Mesothelial cell of epicardium (in vitro differentiated cells): ENCODE measurements at regions not wholly inside any gene's neighbourhood (a gene's known extent, or its start where the extent isn't known, plus 50 kb on each side); places are given as distances from the start of the nearest gene placed in this dataset.

Source experiments
- DNase-seq, 2 experiments: peaks; one replicate each; pipeline ENCODE4 v3.0.0; 2021; ENCODE audit warnings: low spot score in 2 of 2; ENCODE audit not compliant: unreplicated experiment in 2 of 2
- H3K27ac Mint-ChIP-seq: 2 replicates; pipeline ENCODE4 v1.8.0; 2021; ENCODE audit warnings: mixed read lengths
- H3K27me3 Mint-ChIP-seq: 2 replicates; pipeline ENCODE4 v1.8.0; 2021; ENCODE audit warnings: low read depth, mixed read lengths
- H3K36me3 Mint-ChIP-seq: 2 replicates; pipeline ENCODE4 v1.8.0; 2021; ENCODE audit warnings: mixed read lengths
- H3K4me1 Mint-ChIP-seq: 2 replicates; pipeline ENCODE4 v1.8.0; 2021; ENCODE audit warnings: mixed read lengths
- H3K4me3 Mint-ChIP-seq: 2 replicates; pipeline ENCODE4 v1.8.0; 2021; ENCODE audit warnings: mild to moderate bottlenecking, moderate library complexity, mixed read lengths
- H3K9me3 Mint-ChIP-seq: 2 replicates; pipeline ENCODE4 v1.8.0; 2021; ENCODE audit warnings: mixed read lengths
- CTCF ChIP-seq: fragments of 200-600 bp; sonication (generic); IDR thresholded peaks from one replicate; pipeline ENCODE4 v1.5.0; 2021; ENCODE audit warnings: antibody characterized with exemption; ENCODE audit not compliant: unreplicated experiment

- TF ChIP-seq CTCF, result no peak
- H3K4me1 Mint-ChIP-seq, result peaks cover 11% of the 10 kb centered on the region
- H3K27me3 Mint-ChIP-seq, result no peaks in the 10 kb centered on the region
- H3K9me3 Mint-ChIP-seq, result no peaks in the 10 kb centered on the region
- no peaks in the 10 kb centered on the region for H3K36me3 Mint-ChIP-seq
- DNase-seq, result no peak
- no peak overlapping the region for H3K4me3 Mint-ChIP-seq
- no peak overlapping the region for H3K27ac Mint-ChIP-seq
These were observed 322.5 kb downstream of the BMP2 start for GRCh38 chr20:7090001-7090400.

GRCh38 chr20:7090811-7091210, 323.3 kb downstream of the BMP2 start:
- no peaks in the 10 kb centered on the region for H3K9me3 Mint-ChIP-seq
- no peaks in the 10 kb centered on the region for H3K27me3 Mint-ChIP-seq
- H3K36me3 Mint-ChIP-seq, result no peaks in the 10 kb centered on the region
- TF ChIP-seq CTCF, result no peak
- DNase-seq, result no peak
- H3K4me1 Mint-ChIP-seq, result peaks cover 3% of the 10 kb centered on the region
- no peak overlapping the region for H3K4me3 Mint-ChIP-seq
- no peak overlapping the region for H3K27ac Mint-ChIP-seq

DNA sequence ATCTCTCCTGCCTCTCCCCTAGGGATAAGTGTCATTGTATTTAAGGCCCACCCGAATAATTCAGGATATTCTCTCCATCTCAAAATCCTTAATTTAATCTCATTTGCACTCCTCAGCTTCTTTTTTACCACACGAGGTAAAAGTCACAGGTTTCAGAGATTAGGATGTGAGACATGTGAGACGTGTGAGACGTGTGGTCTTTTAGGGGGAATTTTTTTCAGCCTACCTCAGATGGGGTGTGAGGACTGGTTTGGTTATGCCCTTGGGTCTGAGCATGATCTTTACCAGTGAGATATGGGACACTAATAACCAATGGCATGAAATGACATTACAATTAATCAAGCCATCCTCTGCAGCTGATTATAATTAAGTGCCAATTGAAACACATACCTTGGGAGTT, 324.2 kb downstream of the BMP2 start:
- H3K4me3 Mint-ChIP-seq, result no peak overlapping the region
- no peak for TF ChIP-seq CTCF
- no peaks in the 10 kb centered on the region for H3K4me1 Mint-ChIP-seq
- no peak overlapping the region for H3K27ac Mint-ChIP-seq
- H3K27me3 Mint-ChIP-seq, result no peaks in the 10 kb centered on the region
- no peaks in the 10 kb centered on the region for H3K9me3 Mint-ChIP-seq
- no peaks in the 10 kb centered on the region for H3K36me3 Mint-ChIP-seq
- DNase-seq, result no peak

DNA sequence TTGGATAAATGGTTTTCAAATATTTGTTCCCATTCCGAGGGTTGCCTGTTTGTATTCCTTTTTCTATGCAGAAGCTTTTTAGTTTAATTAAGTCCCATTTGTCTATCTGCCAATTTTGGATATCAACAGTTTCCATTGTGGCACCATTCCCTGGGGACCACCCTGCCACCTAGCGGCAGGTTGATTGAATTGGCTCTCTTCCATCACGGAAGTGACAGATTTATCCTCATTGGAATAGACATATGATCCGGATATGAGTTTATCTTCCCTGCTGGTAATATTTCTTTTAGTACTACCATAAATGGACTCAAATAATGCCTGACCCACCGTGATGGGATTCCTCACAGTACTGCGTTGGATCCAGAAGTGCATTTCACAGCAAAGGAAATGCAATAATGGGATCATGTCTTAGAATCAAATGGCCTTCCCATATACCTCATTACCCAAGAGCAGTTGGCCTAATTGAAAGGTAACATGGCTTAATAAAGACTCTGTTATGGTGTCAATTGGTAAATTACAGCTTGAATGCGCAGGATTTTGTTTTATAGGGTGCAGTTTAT, 327.0 kb downstream of the BMP2 start:
- H3K4me3 Mint-ChIP-seq, result no peak overlapping the region
- peaks cover 6% of the 10 kb centered on the region for H3K36me3 Mint-ChIP-seq
- H3K27me3 Mint-ChIP-seq, result no peaks in the 10 kb centered on the region
- no peak overlapping the region for H3K27ac Mint-ChIP-seq
- peaks cover 20% of the 10 kb centered on the region for H3K9me3 Mint-ChIP-seq
- no peaks in the 10 kb centered on the region for H3K4me1 Mint-ChIP-seq
- no peak for DNase-seq
- TF ChIP-seq CTCF, result peak; percentile 77

DNA sequence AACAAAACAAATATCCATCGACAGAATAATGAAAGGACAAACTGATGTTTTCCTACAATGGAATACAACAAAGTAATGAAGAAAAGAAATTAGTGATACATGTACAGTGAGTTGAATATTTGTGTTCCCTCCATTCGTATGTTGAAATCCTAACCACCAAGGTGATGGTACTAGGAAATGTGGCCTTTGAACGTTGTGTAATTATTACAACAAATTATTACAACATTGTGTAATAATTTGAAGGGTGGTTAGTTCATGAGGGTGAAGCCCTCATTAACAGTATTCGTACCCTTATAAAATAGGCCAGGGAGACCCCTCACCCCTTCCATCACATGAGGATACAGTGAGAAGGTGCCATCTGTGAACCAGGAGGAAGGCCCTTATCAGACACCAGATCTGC, 339.4 kb downstream of the BMP2 start:
- no peak for DNase-seq
- no peak for TF ChIP-seq CTCF
- Mint-ChIP-seq H3K27me3 (peaks cover 4% of the 10 kb centered on the region), H3K4me1 (peaks cover 9% of the 10 kb centered on the region), H3K4me3 (no peak overlapping the region), H3K36me3 (no peaks in the 10 kb centered on the region), H3K9me3 (peaks cover 2% of the 10 kb centered on the region), H3K27ac (no peak overlapping the region)

DNA sequence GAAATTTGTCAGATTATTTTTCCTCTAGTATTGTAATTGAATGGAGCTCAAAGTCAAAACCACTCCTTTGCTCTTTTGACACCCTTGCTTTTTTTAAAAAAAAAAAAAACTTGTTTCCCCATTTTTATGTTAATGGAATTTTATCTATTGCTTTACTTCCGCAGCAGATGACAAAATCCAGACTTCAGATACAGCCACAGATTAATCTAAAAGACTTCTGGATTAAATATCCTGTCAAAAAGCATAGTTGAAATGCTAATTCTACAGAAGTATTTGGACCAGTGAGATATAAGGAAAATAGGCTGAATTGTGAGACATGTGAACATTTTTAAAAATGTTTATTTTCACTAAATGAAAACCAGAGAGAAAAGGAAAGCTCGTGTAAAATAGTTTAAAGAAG, 341.4 kb downstream of the BMP2 start:
- H3K27me3 Mint-ChIP-seq, result peaks cover 4% of the 10 kb centered on the region
- no peak overlapping the region for H3K4me3 Mint-ChIP-seq
- no peak overlapping the region for H3K27ac Mint-ChIP-seq
- H3K4me1 Mint-ChIP-seq, result peaks cover 19% of the 10 kb centered on the region
- TF ChIP-seq CTCF, result no peak
- H3K9me3 Mint-ChIP-seq, result no peaks in the 10 kb centered on the region
- DNase-seq, result no peak
- no peaks in the 10 kb centered on the region for H3K36me3 Mint-ChIP-seq
